Sigmoid colon (tissue), 6 donors: ENCODE measurements at regions not wholly inside any gene's neighbourhood (a gene's known extent, or its start where the extent isn't known, plus 50 kb on each side); places are given as distances from the start of the nearest gene placed in this dataset.

Experiments
- DNase-seq: peaks from one replicate; pipeline ENCODE4 v3.0.0-alpha.2; 2019
- H3K27ac ChIP-seq, 4 donors: fragments of 200-600 bp; sonication (generic); one replicate each; pipeline ENCODE4 v1.5.1; 2016 to 2019; ENCODE audit warnings: mild to moderate bottlenecking in 1 of 4
- H3K27me3 ChIP-seq, 3 donors: fragments of 200-600 bp; sonication (generic); one replicate each; pipeline ENCODE4 v1.5.1; 2019; ENCODE audit warnings: mild to moderate bottlenecking in 1 of 3
- H3K36me3 ChIP-seq, 4 donors: fragments of 200-600 bp; sonication (generic); one replicate each; pipeline ENCODE4 v1.5.1; 2016 to 2019
- H3K4me1 ChIP-seq, 4 donors: fragments of 200-600 bp; sonication (generic); one replicate each; pipeline ENCODE4 v1.5.1; 2017 to 2019
- H3K4me3 ChIP-seq, 4 donors: fragments of 200-600 bp; sonication (generic); one replicate each; pipeline ENCODE4 v1.5.1; 2017 to 2019; ENCODE audit warnings: mild to moderate bottlenecking in 2 of 4, moderate library complexity in 1 of 4
- H3K9me3 ChIP-seq, 4 donors: fragments of 200-600 bp in 3 of 4; sonication (generic) in 3 of 4; one replicate each; pipeline versions ENCODE4 v1.5.1 to v1.6.1; 2013 to 2019
- CTCF ChIP-seq, 4 experiments: fragments of 450-650 bp in 3 of 4; fragments of 200-600 bp in 1 of 4; IDR thresholded peaks; one replicate each; pipeline ENCODE4 v1.5.1; 2016 to 2019; ENCODE audit warnings: antibody characterized with exemption in 4 of 4, mild to moderate bottlenecking in 3 of 4, moderate library complexity in 2 of 4
- EP300 ChIP-seq, 4 donors: sonication (generic); formaldehyde crosslinking; IDR thresholded peaks; one replicate each; pipeline ENCODE4 v1.6.1; 2017; ENCODE audit warnings: antibody characterized with exemption in 4 of 4
- POLR2A ChIP-seq, 2 donors: fragments of 450-650 bp; IDR thresholded peaks; one replicate each; pipeline ENCODE4 v1.6.1; 2016; ENCODE audit warnings: antibody characterized with exemption in 2 of 2, mild to moderate bottlenecking in 2 of 2, moderate library complexity in 2 of 2
- POLR2AphosphoS5 ChIP-seq, 4 donors: sonication (generic); formaldehyde crosslinking; IDR thresholded peaks; one replicate each; pipeline ENCODE4 v1.6.1; 2017; ENCODE audit warnings: antibody characterized with exemption in 4 of 4
- WGBS, 2 donors: extraction: QIAGEN DNeasy Blood & Tissue Kit; methylation state at CpG; one replicate each; pipeline ENCODE4 v1.1.7; 2013; 5-methylcytosine and 5-hydroxymethylcytosine counted together
- intact Hi-C: fragments of 100-400 bp; cut with DNase I; formaldehyde crosslinking; loops from one replicate; pipeline ENCODE4 v1.15.1; 2023
- donor health status: healthy with polysubstance abuse.
- donor health status: healthy.

DNA sequence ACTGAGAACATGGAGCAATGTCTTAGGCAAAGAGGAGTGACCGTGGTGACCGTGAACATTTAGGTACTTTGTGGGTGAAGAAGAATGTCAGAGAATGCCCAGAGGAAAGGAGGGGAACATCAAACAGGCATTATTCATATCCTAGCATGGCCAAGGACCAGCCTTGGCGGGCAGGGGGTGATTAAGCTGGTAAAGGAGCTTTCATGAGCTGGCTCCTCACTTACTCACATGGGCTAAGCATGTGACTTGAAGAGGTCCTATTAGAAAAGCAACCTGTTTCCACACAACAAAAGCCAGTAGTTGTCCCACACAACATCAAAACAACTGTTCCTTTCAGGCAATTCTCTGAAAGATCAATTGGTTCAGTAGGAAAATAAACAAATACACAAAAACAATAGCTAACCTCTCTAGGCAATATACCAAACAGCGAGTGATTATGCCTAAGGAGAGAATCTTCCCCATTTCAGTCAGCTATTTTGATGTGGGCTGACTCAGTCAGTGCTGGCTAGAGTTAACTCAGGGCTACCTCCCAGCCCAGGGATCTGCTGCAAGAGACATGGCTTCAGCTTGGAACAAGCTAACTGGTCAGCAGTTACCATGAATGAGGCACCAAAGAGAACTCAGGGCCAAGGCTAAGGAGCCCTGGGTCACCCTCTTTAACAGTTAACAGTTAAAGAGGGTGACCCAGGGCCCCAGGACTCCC, 283.5 kb downstream of the ARHGAP12 start:
- Histone ChIP-seq H3K27ac (peak overlapping the region in 1 of 4 donors; percentile 2), H3K4me1 (peaks cover 0 to 25% (median 15%) of the 10 kb centered on the region in 4 donors), H3K27me3 (no peaks in the 10 kb centered on the region), H3K36me3 (no peaks in the 10 kb centered on the region), H3K4me3 (no peak overlapping the region), H3K9me3 (no peaks in the 10 kb centered on the region)
- no peak for DNase-seq
- 84 to 95% methylated on average over 4 of the region's 4 CpGs for WGBS, 2 donors
- intact Hi-C loops = no loop called here
- TF ChIP-seq POLR2AphosphoS5 (IDR thresholded peaks at IDR 0.05) (no peak), CTCF (IDR thresholded peaks at IDR 0.05) (no peak), EP300 (IDR thresholded peaks at IDR 0.05) (no peak), POLR2A (IDR thresholded peaks at IDR 0.05) (no peak)

GRCh38 chr10:31642281-31642680, 286.4 kb downstream of the ARHGAP12 start:
- intact Hi-C loops = no loop called here

GRCh38 chr10:31635415-31636065, 293.1 kb downstream of the ARHGAP12 start:
- no peak overlapping the region for H3K4me3 ChIP-seq
- H3K36me3 ChIP-seq = no peaks in the 10 kb centered on the region
- peaks cover 0 to 3% (median 0%) of the 10 kb centered on the region in 4 donors for H3K9me3 ChIP-seq
- H3K4me1 ChIP-seq = peaks cover 0 to 13% (median 6%) of the 10 kb centered on the region in 4 donors
- intact Hi-C loops = no loop called here
- 57 to 59% methylated on average over 2 of the region's 2 CpGs for WGBS, 2 donors
- no peak overlapping the region for H3K27ac ChIP-seq
- TF ChIP-seq CTCF (IDR thresholded peaks at IDR 0.05) (no peak), EP300 (IDR thresholded peaks at IDR 0.05) (no peak), POLR2AphosphoS5 (IDR thresholded peaks at IDR 0.05) (no peak), POLR2A (IDR thresholded peaks at IDR 0.05) (no peak)
- no peak for DNase-seq
- no peaks in the 10 kb centered on the region for H3K27me3 ChIP-seq

More at GRCh38 chr10:31642281-31642680, 286.4 kb downstream of the ARHGAP12 start:
- no peaks in the 10 kb centered on the region for H3K27me3 ChIP-seq
- no peak overlapping the region for H3K4me3 ChIP-seq
- 67 to 84% methylated on average over 1 of the region's 1 CpG for WGBS, 2 donors
- no peak for DNase-seq
- peaks cover 0 to 3% (median 0%) of the 10 kb centered on the region in 4 donors for H3K9me3 ChIP-seq
- peaks cover 0 to 13% (median 2%) of the 10 kb centered on the region in 4 donors for H3K4me1 ChIP-seq
- H3K36me3 ChIP-seq = no peaks in the 10 kb centered on the region
- TF ChIP-seq POLR2A (IDR thresholded peaks at IDR 0.05) = no peak
- TF ChIP-seq EP300 (IDR thresholded peaks at IDR 0.05) = no peak
- no peak for TF ChIP-seq POLR2AphosphoS5 (IDR thresholded peaks at IDR 0.05)
- no peak for TF ChIP-seq CTCF (IDR thresholded peaks at IDR 0.05)
- no peak overlapping the region for H3K27ac ChIP-seq

- intact Hi-C loops = no loop called here
- Histone ChIP-seq H3K36me3 (no peaks in the 10 kb centered on the region), H3K27ac (no peak overlapping the region), H3K27me3 (no peaks in the 10 kb centered on the region), H3K9me3 (peaks cover 0 to 3% (median 0%) of the 10 kb centered on the region in 4 donors), H3K4me3 (no peak overlapping the region), H3K4me1 (peaks cover 0 to 13% (median 6%) of the 10 kb centered on the region in 4 donors)
- 47 to 78% methylated on average over 1 of the region's 1 CpG for WGBS, 2 donors
- no peak for TF ChIP-seq POLR2AphosphoS5 (IDR thresholded peaks at IDR 0.05)
- TF ChIP-seq EP300 (IDR thresholded peaks at IDR 0.05) = no peak
- TF ChIP-seq POLR2A (IDR thresholded peaks at IDR 0.05) = no peak
- TF ChIP-seq CTCF (IDR thresholded peaks at IDR 0.05) = no peak
- no peak for DNase-seq
These were observed 293.6 kb downstream of the ARHGAP12 start for GRCh38 chr10:31635009-31635408.
